IMR-90 (cell line): ENCODE measurements at regions not wholly inside any gene's neighbourhood (a gene's known extent, or its start where the extent isn't known, plus 50 kb on each side); places are given as distances from the start of the nearest gene placed in this dataset.

Experiments used
- ATAC-seq: fragments of 200-7000 bp; cut with Tn5 transposase; 2 replicates; pipeline ENCODE4 v1.9.1; 2020; ENCODE audit warnings: low read depth, mild to moderate bottlenecking, moderate library complexity
- BruUV-seq: library from RNA; stranded (reverse); fragments of 400-500 nt; replicated peaks from 2 replicates; lab custom pipeline; 2021; lab: Mats Ljungman, UMichigan
- CTCF ChIA-PET: fragments of 300-600 bp; formaldehyde crosslinking; extraction: SDS; loops from one replicate; lab custom pipeline; 2021; ENCODE audit warnings: antibody characterized with exemption; lab: Yijun Ruan, JAX
- POLR2A ChIA-PET: fragments of 300-600 bp; sonication (Branson Sonifier 250); formaldehyde crosslinking; loops from one replicate; lab custom pipeline; 2022; ENCODE audit warnings: antibody characterized with exemption; ENCODE audit not compliant: unreplicated experiment; lab: Charles Lee
- DNase-seq: peaks from one replicate; pipeline ENCODE4 v3.0.0; 2013
- H2AFZ ChIP-seq: replicated peaks from 2 replicates; pipeline ENCODE3; 2013; ENCODE audit warnings: low read length, mild to moderate bottlenecking; ENCODE audit not compliant: poor library complexity
- H2AK5ac ChIP-seq: 2 replicates; pipeline ENCODE4 v1.6.1; 2013; ENCODE audit warnings: low read depth, low read length, inconsistent platforms
- H2AK9ac ChIP-seq: replicated peaks from 2 replicates; pipeline ENCODE3; 2013; ENCODE audit warnings: mild to moderate bottlenecking, low read depth, low read length, moderate library complexity; ENCODE audit not compliant: poor library complexity
- H2BK120ac ChIP-seq: 2 replicates; pipeline ENCODE4 v1.6.1; 2013; ENCODE audit warnings: low read depth, low read length, inconsistent platforms
- H2BK15ac ChIP-seq: 3 replicates; pipeline ENCODE4 v1.6.1; 2013; ENCODE audit warnings: low read depth, low read length, inconsistent platforms
- H2BK20ac ChIP-seq: 2 replicates; pipeline ENCODE4 v1.6.1; 2013; ENCODE audit warnings: low read depth, mild to moderate bottlenecking, inconsistent platforms, low read length, moderate library complexity
- H2BK5ac ChIP-seq: 2 replicates; pipeline ENCODE4 v1.6.1; 2013; ENCODE audit warnings: mild to moderate bottlenecking, low read depth, low read length, inconsistent platforms; ENCODE audit not compliant: poor library complexity, severe bottlenecking
- H3K14ac ChIP-seq: replicated peaks from 2 replicates; pipeline ENCODE4 v1.6.1; 2013; ENCODE audit warnings: low read depth, low read length, inconsistent platforms
- H3K18ac ChIP-seq: 2 replicates; pipeline ENCODE4 v1.6.1; 2013; ENCODE audit warnings: low read depth, low read length, control low read depth
- H3K23ac ChIP-seq: 2 replicates; pipeline ENCODE4 v1.6.1; 2013; ENCODE audit warnings: low read depth, low read length, inconsistent platforms
- H3K27ac ChIP-seq: 2 replicates; pipeline ENCODE4 v1.5.1; 2013; ENCODE audit warnings: mild to moderate bottlenecking, control low read depth, low read length; ENCODE audit not compliant: insufficient read depth
- H3K27me3 ChIP-seq: 2 replicates; pipeline ENCODE4 v1.6.1; 2013; ENCODE audit warnings: low read length; ENCODE audit not compliant: control insufficient read depth, insufficient read depth
- H3K36me3 ChIP-seq: 2 replicates; pipeline ENCODE4 v1.6.1; 2013; ENCODE audit warnings: low read length, mixed read lengths; ENCODE audit not compliant: control insufficient read depth, insufficient read depth
- H3K4ac ChIP-seq: 2 replicates; pipeline ENCODE4 v1.6.1; 2013; ENCODE audit warnings: low read depth, low read length, inconsistent platforms
- H3K4me1 ChIP-seq: 2 replicates; pipeline ENCODE4 v1.6.1; 2013; ENCODE audit warnings: low read length, mixed read lengths; ENCODE audit not compliant: control insufficient read depth, insufficient read depth
- H3K4me2 ChIP-seq: 2 replicates; pipeline ENCODE4 v1.6.1; 2013; ENCODE audit warnings: low read depth, mild to moderate bottlenecking, control low read depth, low read length, moderate library complexity
- H3K4me3 ChIP-seq: 2 replicates; pipeline ENCODE4 v1.5.1; 2013; ENCODE audit warnings: low read depth, mild to moderate bottlenecking, control low read depth, low read length, moderate library complexity; ENCODE audit not compliant: insufficient read depth
- H3K56ac ChIP-seq: 2 replicates; pipeline ENCODE4 v1.6.1; 2013; ENCODE audit warnings: low read length, inconsistent platforms; ENCODE audit not compliant: insufficient read depth; ENCODE audit errors: extremely low read depth
- H3K79me1 ChIP-seq, 2 experiments: 2 replicates each; pipeline ENCODE4 v1.6.1; 2013; ENCODE audit warnings: low read length in 2 of 2, inconsistent platforms in 1 of 2, low read depth in 1 of 2
- H3K9ac ChIP-seq: 2 replicates; pipeline ENCODE4 v1.6.1; 2013; ENCODE audit warnings: low read depth, low read length, control low read depth
- H3K9me1 ChIP-seq: 2 replicates; pipeline ENCODE4 v1.6.1; 2013; ENCODE audit warnings: low read length, inconsistent platforms; ENCODE audit not compliant: insufficient read depth
- H3K9me3 ChIP-seq: 2 replicates; pipeline ENCODE4 v1.6.1; 2013; ENCODE audit warnings: low read length; ENCODE audit not compliant: control insufficient read depth, insufficient read depth
- H4K20me1 ChIP-seq: 2 replicates; pipeline ENCODE4 v1.6.1; 2013; ENCODE audit warnings: low read length, inconsistent platforms; ENCODE audit not compliant: insufficient read depth
- H4K5ac ChIP-seq: 2 replicates; pipeline ENCODE4 v1.6.1; 2013; ENCODE audit warnings: mild to moderate bottlenecking, low read depth, low read length, control low read depth
- H4K8ac ChIP-seq, 2 experiments: 2 replicates each; pipeline ENCODE4 v1.6.1; 2013; ENCODE audit warnings: low read depth in 2 of 2, low read length in 2 of 2, control low read depth in 1 of 2, inconsistent platforms in 1 of 2
- H4K91ac ChIP-seq: 2 replicates; pipeline ENCODE4 v1.6.1; 2013; ENCODE audit warnings: low read depth, low read length, inconsistent platforms; ENCODE audit not compliant: insufficient read depth
- RFX5 ChIP-seq: IDR thresholded peaks from 2 replicates; pipeline ENCODE4 v1.8.0; 2012; ENCODE audit warnings: low read depth, mild to moderate bottlenecking, low read length, moderate library complexity
- WGBS, 2 experiments: methylation state at CpG; one replicate each; pipeline versions ENCODE4 v1.1.5 to v1.1.7; 2013; ENCODE audit warnings: missing lambda C conversion rate in 2 of 2; ENCODE audit not compliant: insufficient read length in 1 of 2; ENCODE audit errors: extremely low coverage in 2 of 2; 5-methylcytosine and 5-hydroxymethylcytosine counted together
- dilution Hi-C: fragments of 300-500 bp; cut with HindIII; formaldehyde crosslinking; loops from one replicate; pipeline ENCODE4 v1.14.3; 2018; ENCODE audit warnings: low sequenced_read_pairs; ENCODE audit not compliant: unreplicated experiment
- in situ Hi-C: fragments of 300-500 bp; cut with MboI; formaldehyde crosslinking; loops from 3 replicates; pipeline ENCODE4 v1.14.3; 2019; ENCODE audit warnings: low sequenced_read_pairs, inconsistent platforms, mixed read lengths
- intact Hi-C: fragments of 100-400 bp; cut with micrococcal nuclease; formaldehyde crosslinking; loops from 2 replicates; pipeline ENCODE4 v1.10.0; 2022

DNA sequence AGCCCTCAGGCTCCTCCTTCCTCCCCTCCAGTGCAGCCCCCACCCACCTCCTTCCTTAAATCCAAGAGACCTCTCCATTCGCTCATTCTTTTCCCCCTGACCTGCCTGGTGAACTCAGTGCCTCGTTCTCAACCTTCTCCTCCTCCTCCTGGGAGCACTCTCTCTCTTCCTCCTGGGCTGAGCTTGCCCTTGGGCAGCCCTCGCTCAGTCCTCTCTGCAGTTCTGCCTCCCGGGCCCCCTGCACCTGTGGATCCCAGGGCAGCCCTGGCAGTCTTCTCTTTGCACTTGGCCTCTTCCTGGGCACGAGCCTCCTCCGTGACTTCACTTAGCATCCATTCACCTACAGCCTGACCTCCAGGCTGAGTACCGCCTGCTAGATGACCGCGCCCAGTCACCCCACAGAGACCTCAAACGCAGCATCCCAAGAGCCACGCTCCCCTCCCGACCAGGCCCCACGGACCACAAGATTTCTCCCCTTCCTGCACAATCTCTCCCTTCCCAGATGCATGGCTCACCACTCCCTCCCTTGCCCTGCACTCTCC lies 58.9 kb upstream of the ID2 start:
- dilution Hi-C loops: no loop called here
- Histone ChIP-seq H4K20me1 (no peaks in the 10 kb centered on the region), H2AFZ (no peak overlapping the region), H3K4me3 (no peak overlapping the region), H3K27ac (no peak overlapping the region), H4K8ac (no peak overlapping the region), H3K9me3 (no peaks in the 10 kb centered on the region), H3K79me1 (no peaks in the 10 kb centered on the region), H3K18ac (no peak overlapping the region), H4K5ac (no peak overlapping the region), H3K9ac (no peak overlapping the region), H4K91ac (no peak overlapping the region), H3K56ac (no peak overlapping the region), H3K14ac (no peak overlapping the region), H3K27me3 (no peaks in the 10 kb centered on the region; the same call in none of the 2 replicates), H2AK9ac (no peak overlapping the region), H2BK5ac (no peak overlapping the region), H2AK5ac (no peak overlapping the region), H3K23ac (no peak overlapping the region), H2BK15ac (no peak overlapping the region), H3K4me2 (no peak overlapping the region), H2BK20ac (no peak overlapping the region), H3K9me1 (no peaks in the 10 kb centered on the region), H3K36me3 (no peaks in the 10 kb centered on the region), H3K4me1 (0 out of 2 replicates have a peak, but pooled peaks cover 2% of the 10 kb centered on the region), H2BK120ac (no peak overlapping the region), H3K4ac (no peak overlapping the region)
- no peak for TF ChIP-seq RFX5
- WGBS, 2 experiments: 78% methylated on average over 10 of the region's 13 CpGs; no CpG with 5 or more reads in 1 of the 2 experiments
- ChIA-PET CTCF (no interaction called here), POLR2A (no interaction called here)
- ATAC-seq: no peak
- in situ Hi-C loops: no loop called here
- intact Hi-C loops: no loop called here
- DNase-seq: no peak
- no TSS peak for BruUV-seq
